Muscle of back (tissue), 3 donors: ENCODE measurements at regions not wholly inside any gene's neighbourhood (a gene's known extent, or its start where the extent isn't known, plus 50 kb on each side); places are given as distances from the start of the nearest gene placed in this dataset.
"Not testable (repeated sequence)": the region's sequence is repeated elsewhere in the genome, so short reads cannot be mapped to it uniquely, and the experiment has no call there.

Experiments
- DNase-seq, 3 donors: peaks; one replicate each; pipeline versions ENCODE4 v3.0.0 to v3.0.0-alpha.2; 2013

- DNase-seq, result not testable (repeated sequence)
These were observed 174.8 kb upstream of the NBPF9 start for GRCh38 chr1:149278156-149278555.

- DNase-seq, result not testable (repeated sequence)
These were observed 175.7 kb upstream of the NBPF9 start for GRCh38 chr1:149279015-149279414.

- not testable (repeated sequence) for DNase-seq
These were observed 176.2 kb upstream of the NBPF9 start for GRCh38 chr1:149279512-149279911.

- DNase-seq, result not testable (repeated sequence)
These were observed 181.4 kb upstream of the NBPF9 start for GRCh38 chr1:149284773-149285172.

- DNase-seq, result not testable (repeated sequence)
These were observed 181.9 kb upstream of the NBPF9 start for GRCh38 chr1:149285205-149285604.

- DNase-seq, result not testable (repeated sequence)
These were observed 182.3 kb upstream of the NBPF9 start for GRCh38 chr1:149285638-149286037.

GRCh38 chr1:149288580-149288979 lies 185.2 kb upstream of the NBPF9 start:
- DNase-seq, result not testable (repeated sequence)

GRCh38 chr1:149300478-149301218 lies 174.2 kb upstream of the NBPF19 start:
- not testable (repeated sequence) for DNase-seq

GRCh38 chr1:149301282-149301681 lies 173.6 kb upstream of the NBPF19 start:
- not testable (repeated sequence) for DNase-seq

GRCh38 chr1:149304796-149305195 lies 170.0 kb upstream of the NBPF19 start:
- DNase-seq, result not testable (repeated sequence)

GRCh38 chr1:149307640-149308039 lies 167.2 kb upstream of the NBPF19 start:
- DNase-seq, result not testable (repeated sequence)

GRCh38 chr1:149314921-149315320 lies 159.9 kb upstream of the NBPF19 start:
- not testable (repeated sequence) for DNase-seq

- DNase-seq, result not testable (repeated sequence)
These were observed 153.7 kb upstream of the NBPF19 start for GRCh38 chr1:149320971-149321731.

- DNase-seq, result not testable (repeated sequence)
These were observed 153.2 kb upstream of the NBPF19 start for GRCh38 chr1:149321732-149322016.

GRCh38 chr1:149330081-149330335 lies 144.8 kb upstream of the NBPF19 start:
- not testable (repeated sequence) for DNase-seq

- DNase-seq, result not testable (repeated sequence)
These were observed 138.8 kb upstream of the NBPF19 start for GRCh38 chr1:149336082-149336481.

GRCh38 chr1:149338221-149338691 lies 136.6 kb upstream of the NBPF19 start:
- not testable (repeated sequence) for DNase-seq

GRCh38 chr1:149338698-149339097 lies 136.1 kb upstream of the NBPF19 start:
- not testable (repeated sequence) for DNase-seq

GRCh38 chr1:149349448-149349847 lies 125.4 kb upstream of the NBPF19 start:
- DNase-seq, result not testable (repeated sequence)

- not testable (repeated sequence) for DNase-seq
These were observed 122.6 kb upstream of the NBPF19 start for GRCh38 chr1:149352205-149352604.

- DNase-seq, result not testable (repeated sequence)
These were observed 120.3 kb upstream of the NBPF19 start for GRCh38 chr1:149354579-149354978.

GRCh38 chr1:149355748-149356147 lies 119.1 kb upstream of the NBPF19 start:
- DNase-seq, result not testable (repeated sequence)

- DNase-seq, result not testable (repeated sequence)
These were observed 118.7 kb upstream of the NBPF19 start for GRCh38 chr1:149356152-149356551.
